ENCODE measurements at regions not wholly inside any gene's neighbourhood (a gene's known extent, or its start where the extent isn't known, plus 50 kb on each side); places are given as distances from the start of the nearest gene placed in this dataset.
"Not testable (repeated sequence)": the region's sequence is repeated elsewhere in the genome, so short reads cannot be mapped to it uniquely, and the experiment has no call there.

DNA sequence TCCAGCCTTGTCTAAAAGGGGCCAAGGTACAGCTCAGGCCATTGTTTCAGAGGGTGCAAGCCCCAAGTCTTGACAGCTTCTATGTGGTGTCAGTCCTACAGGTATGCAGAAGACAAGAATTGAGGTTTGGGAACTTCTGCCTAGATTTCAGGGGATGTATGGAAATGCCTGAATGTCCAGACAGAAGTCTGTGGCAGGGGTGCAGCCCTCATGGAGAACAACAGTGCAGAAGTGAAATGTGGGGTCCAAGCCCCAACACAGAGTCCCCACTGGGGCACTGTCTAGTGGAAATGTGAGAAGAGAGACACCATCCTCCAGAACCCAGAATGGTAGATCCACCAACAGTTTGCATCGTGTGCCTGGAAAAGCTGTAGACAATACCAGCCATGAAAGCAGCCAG is 400.3 kb upstream of the CAMK1G start:
- no peak for FAIRE-seq
- no peak for TF ChIP-seq PAX5 (IDR thresholded peaks at IDR 0.05; ENCODE audit: insufficient read depth, low read length, severe bottlenecking)
- TF ChIP-seq POLR2A (IDR thresholded peaks at IDR 0.05; ENCODE audit: low read depth, low read length) = no peak
- TF ChIP-seq POU2F2 (IDR thresholded peaks at IDR 0.05; ENCODE audit: low read depth, low read length) = no peak
- TF ChIP-seq TAF1 (IDR thresholded peaks at IDR 0.05; ENCODE audit: low read depth, low read length) = no peak
- TF ChIP-seq POLR2AphosphoS5 (IDR thresholded peaks at IDR 0.05; ENCODE audit: low read depth, low read length) = no peak
- no peak for TF ChIP-seq SPI1 (IDR thresholded peaks at IDR 0.05; ENCODE audit: low read depth, low read length)
- no peak for DNase-seq (ENCODE audit: insufficient read length, low spot score)

- TF ChIP-seq SPI1 (IDR thresholded peaks at IDR 0.05; ENCODE audit: low read depth, low read length) = no peak
- TF ChIP-seq TAF1 (IDR thresholded peaks at IDR 0.05; ENCODE audit: low read depth, low read length) = no peak
- DNase-seq (ENCODE audit: insufficient read length, low spot score) (no peak), FAIRE-seq (no peak)
Observed at GRCh38 chr1:209187589-209187988, 395.9 kb upstream of the CAMK1G start.

GRCh38 chr1:209190591-209191261 is 392.8 kb upstream of the CAMK1G start:
- peak; percentile 84 for FAIRE-seq

GRCh38 chr1:209191262-209191634 is 392.3 kb upstream of the CAMK1G start:
- DNase-seq (ENCODE audit: insufficient read length, low spot score) (no peak), FAIRE-seq (no peak)
- TF ChIP-seq POU2F2 (IDR thresholded peaks at IDR 0.05; ENCODE audit: low read depth, low read length) = no peak
- TF ChIP-seq PAX5 (IDR thresholded peaks at IDR 0.05; ENCODE audit: insufficient read depth, low read length, severe bottlenecking) = no peak
- no peak for TF ChIP-seq TAF1 (IDR thresholded peaks at IDR 0.05; ENCODE audit: low read depth, low read length)
- TF ChIP-seq POLR2A (IDR thresholded peaks at IDR 0.05; ENCODE audit: low read depth, low read length) = no peak
- TF ChIP-seq POLR2AphosphoS5 (IDR thresholded peaks at IDR 0.05; ENCODE audit: low read depth, low read length) = no peak
- TF ChIP-seq SPI1 (IDR thresholded peaks at IDR 0.05; ENCODE audit: low read depth, low read length) = no peak

More at GRCh38 chr1:209190591-209191261, 392.8 kb upstream of the CAMK1G start:
- DNase-seq (ENCODE audit: insufficient read length, low spot score) = peak; percentile 36
- TF ChIP-seq POLR2AphosphoS5 (IDR thresholded peaks at IDR 0.05; ENCODE audit: low read depth, low read length) = no peak
- no peak for TF ChIP-seq PAX5 (IDR thresholded peaks at IDR 0.05; ENCODE audit: insufficient read depth, low read length, severe bottlenecking)
- TF ChIP-seq SPI1 (IDR thresholded peaks at IDR 0.05; ENCODE audit: low read depth, low read length) = no peak
- TF ChIP-seq POLR2A (IDR thresholded peaks at IDR 0.05; ENCODE audit: low read depth, low read length) = no peak
- no peak; the same call in 1 of the 2 replicates for TF ChIP-seq POU2F2 (IDR thresholded peaks at IDR 0.05; ENCODE audit: low read depth, low read length)
- no peak for TF ChIP-seq TAF1 (IDR thresholded peaks at IDR 0.05; ENCODE audit: low read depth, low read length)

DNA sequence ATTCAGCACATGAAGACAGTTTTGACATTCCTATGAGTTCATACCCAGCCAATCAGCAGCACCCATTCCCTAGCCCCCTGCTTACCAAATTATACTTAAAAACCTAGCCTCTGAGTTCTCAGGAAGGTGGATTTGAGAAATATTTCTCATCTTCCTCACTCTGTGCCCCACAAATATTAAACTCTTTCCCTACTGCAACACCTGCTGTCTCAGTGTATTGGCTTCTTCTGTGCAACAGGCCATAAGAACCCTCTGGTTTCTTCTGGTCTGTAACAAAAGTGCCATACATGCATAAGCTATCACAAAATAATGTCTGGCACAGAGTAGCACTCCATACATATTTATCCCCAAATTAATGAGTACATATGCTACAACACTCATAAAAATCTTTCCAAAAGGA is 387.4 kb upstream of the CAMK1G start:
- FAIRE-seq = no peak

GRCh38 chr1:209198961-209199750 is 384.4 kb upstream of the CAMK1G start:
- TF ChIP-seq POLR2A (IDR thresholded peaks at IDR 0.05; ENCODE audit: low read depth, low read length) (no peak), SPI1 (IDR thresholded peaks at IDR 0.05; ENCODE audit: low read depth, low read length) (no peak), POLR2AphosphoS5 (IDR thresholded peaks at IDR 0.05; ENCODE audit: low read depth, low read length) (no peak), TAF1 (IDR thresholded peaks at IDR 0.05; ENCODE audit: low read depth, low read length) (no peak)
- DNase-seq (ENCODE audit: insufficient read length, low spot score) (no peak), FAIRE-seq (no peak)

More for the DNA sequence above, 387.4 kb upstream of the CAMK1G start:
- TF ChIP-seq TAF1 (IDR thresholded peaks at IDR 0.05; ENCODE audit: low read depth, low read length) = no peak
- TF ChIP-seq POLR2A (IDR thresholded peaks at IDR 0.05; ENCODE audit: low read depth, low read length) = no peak
- TF ChIP-seq POU2F2 (IDR thresholded peaks at IDR 0.05; ENCODE audit: low read depth, low read length) = no peak
- TF ChIP-seq PAX5 (IDR thresholded peaks at IDR 0.05; ENCODE audit: insufficient read depth, low read length, severe bottlenecking) = no peak
- TF ChIP-seq POLR2AphosphoS5 (IDR thresholded peaks at IDR 0.05; ENCODE audit: low read depth, low read length) = no peak
- TF ChIP-seq SPI1 (IDR thresholded peaks at IDR 0.05; ENCODE audit: low read depth, low read length) = no peak
- DNase-seq (ENCODE audit: insufficient read length, low spot score) = no peak

DNA sequence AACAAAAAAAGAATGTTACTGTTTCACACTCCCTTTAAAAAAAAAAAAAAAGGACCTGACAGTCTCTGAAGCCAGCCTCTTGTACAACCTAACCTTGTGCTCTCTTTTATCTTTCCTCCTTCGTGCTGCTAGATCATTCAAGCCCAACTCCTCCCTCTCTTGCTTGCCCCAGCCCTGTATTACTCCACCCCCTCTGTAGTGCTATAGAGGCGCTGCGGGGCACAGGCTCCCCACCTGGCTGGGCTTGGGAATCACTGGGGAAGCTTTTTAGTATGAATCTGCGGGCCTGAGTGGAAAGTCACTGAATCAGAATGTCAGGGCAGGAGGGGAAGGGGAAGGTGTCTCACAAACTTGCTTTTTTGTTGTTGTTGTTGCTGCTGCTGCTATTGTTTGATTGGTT is 383.7 kb upstream of the CAMK1G start:
- TF ChIP-seq POU2F2 (IDR thresholded peaks at IDR 0.05; ENCODE audit: low read depth, low read length) (no peak), POLR2A (IDR thresholded peaks at IDR 0.05; ENCODE audit: low read depth, low read length) (no peak), SPI1 (IDR thresholded peaks at IDR 0.05; ENCODE audit: low read depth, low read length) (no peak), TAF1 (IDR thresholded peaks at IDR 0.05; ENCODE audit: low read depth, low read length) (no peak), POLR2AphosphoS5 (IDR thresholded peaks at IDR 0.05; ENCODE audit: low read depth, low read length) (no peak), PAX5 (IDR thresholded peaks at IDR 0.05; ENCODE audit: insufficient read depth, low read length, severe bottlenecking) (no peak)
- DNase-seq (ENCODE audit: insufficient read length, low spot score) = no peak
- no peak for FAIRE-seq

GRCh38 chr1:209202321-209202720 is 381.2 kb upstream of the CAMK1G start:
- DNase-seq (ENCODE audit: insufficient read length, low spot score); FAIRE-seq: not testable (repeated sequence)

- TF ChIP-seq SPI1 (IDR thresholded peaks at IDR 0.05; ENCODE audit: low read depth, low read length) (no peak), POLR2A (IDR thresholded peaks at IDR 0.05; ENCODE audit: low read depth, low read length) (no peak), TAF1 (IDR thresholded peaks at IDR 0.05; ENCODE audit: low read depth, low read length) (no peak), POU2F2 (IDR thresholded peaks at IDR 0.05; ENCODE audit: low read depth, low read length) (no peak), POLR2AphosphoS5 (IDR thresholded peaks at IDR 0.05; ENCODE audit: low read depth, low read length) (no peak), PAX5 (IDR thresholded peaks at IDR 0.05; ENCODE audit: insufficient read depth, low read length, severe bottlenecking) (no peak)
- DNase-seq (ENCODE audit: insufficient read length, low spot score) = peak; percentile 25
- FAIRE-seq = peak; percentile 93
Observed at GRCh38 chr1:209202830-209203532, 380.5 kb upstream of the CAMK1G start.

Measured in GM12891 (cell line).